B cell (primary cell): ENCODE measurements at regions not wholly inside any gene's neighbourhood (a gene's known extent, or its start where the extent isn't known, plus 50 kb on each side); places are given as distances from the start of the nearest gene placed in this dataset.

ENCODE experiments used
- ATAC-seq: fragments of 200-7000 bp; cut with Tn5 transposase; one replicate; pipeline ENCODE4 v1.10.0; 2021; ENCODE audit warnings: low read depth, mild to moderate bottlenecking, moderate number of reproducible peaks, moderate library complexity
- CTCF ChIA-PET: fragments of 350-600 bp; sonication (Branson Sonifier 250); formaldehyde crosslinking; loops from one replicate; lab custom pipeline; 2021; ENCODE audit warnings: antibody characterized with exemption, inconsistent platforms; lab: Charles Lee
- POLR2A ChIA-PET: fragments of 350-600 bp; sonication (Branson Sonifier 250); formaldehyde crosslinking; loops from one replicate; lab custom pipeline; 2021; ENCODE audit warnings: antibody characterized with exemption; lab: Charles Lee
- DNase-seq: peaks from one replicate; pipeline ENCODE4 v3.0.0; 2013
- H2AFZ ChIP-seq: 2 replicates; pipeline ENCODE4 v1.6.1; 2012; ENCODE audit warnings: mild to moderate bottlenecking, low read depth, low read length; ENCODE audit not compliant: insufficient read depth, poor library complexity, severe bottlenecking
- H3K27ac ChIP-seq, 2 donors: 1 replicate in 1 of 2; 2 replicates in 1 of 2; pipeline ENCODE4 v1.5.1; 2012 to 2013; ENCODE audit warnings: low read length in 2 of 2, mild to moderate bottlenecking in 2 of 2, moderate library complexity in 1 of 2
- H3K27me3 ChIP-seq, 4 experiments: fragments of 200-600 bp in 1 of 4; sonication (generic) in 1 of 4; replicated peaks in 1 of 4; 1 replicate in 2 of 4; 2 replicates in 2 of 4; pipeline versions ENCODE4 v1.6.1 to v1.7.0; 2013 to 2016; ENCODE audit warnings: low read length in 3 of 4, mild to moderate bottlenecking in 2 of 4, mixed read lengths in 1 of 4, moderate library complexity in 1 of 4; ENCODE audit not compliant: insufficient read depth in 4 of 4, control insufficient read depth in 3 of 4; ENCODE audit errors: control extremely low read depth in 1 of 4
- H3K36me3 ChIP-seq, 2 experiments: replicated peaks in 1 of 2; 1 replicate in 1 of 2; 2 replicates in 1 of 2; pipeline versions ENCODE4 v1.6.1 to v1.7.1; 2013; ENCODE audit warnings: low read length in 1 of 2; ENCODE audit not compliant: insufficient read depth in 2 of 2, control insufficient read depth in 1 of 2; ENCODE audit errors: control extremely low read depth in 1 of 2, extremely low read depth in 1 of 2
- H3K4me1 ChIP-seq, 2 donors: fragments of 200-600 bp in 1 of 2; sonication (generic) in 1 of 2; 1 replicate in 1 of 2; 2 replicates in 1 of 2; pipeline versions ENCODE4 v1.5.1 to v1.6.1; 2013 to 2017; ENCODE audit warnings: low read length in 2 of 2; ENCODE audit not compliant: control insufficient read depth in 2 of 2, insufficient read depth in 2 of 2
- H3K4me2 ChIP-seq: replicated peaks from 2 replicates; pipeline ENCODE3; 2012; ENCODE audit warnings: mild to moderate bottlenecking, low read depth, low read length; ENCODE audit not compliant: poor library complexity, severe bottlenecking
- H3K4me3 ChIP-seq, 5 experiments: fragments of 200-600 bp in 1 of 5; sonication (generic) in 1 of 5; 1 replicate in 3 of 5; 2 replicates in 2 of 5; pipeline versions ENCODE4 v1.5.1 to v1.7.0; 2011 to 2016; ENCODE audit warnings: low read length in 4 of 5, mild to moderate bottlenecking in 4 of 5, low read depth in 2 of 5, control low read depth in 1 of 5, moderate library complexity in 1 of 5; ENCODE audit not compliant: insufficient read depth in 1 of 5; ENCODE audit errors: control extremely low read depth in 1 of 5, extremely low read depth in 1 of 5
- H3K79me2 ChIP-seq: fragments of 200-600 bp; sonication (generic); one replicate; pipeline ENCODE4 v1.6.0; 2016; ENCODE audit warnings: low read length; ENCODE audit not compliant: control insufficient read depth, insufficient read depth
- H3K9ac ChIP-seq: fragments of 200-600 bp; sonication (generic); 2 replicates; pipeline ENCODE4 v1.6.1; 2017; ENCODE audit warnings: mild to moderate bottlenecking, low read length, moderate library complexity
- H3K9me3 ChIP-seq, 3 donors: one replicate each; pipeline versions ENCODE4 v1.6.1 to v1.7.1; 2013; ENCODE audit warnings: low read length in 2 of 3; ENCODE audit not compliant: control insufficient read depth in 2 of 3, insufficient read depth in 1 of 3; ENCODE audit errors: control extremely low read depth in 1 of 3
- H4K20me1 ChIP-seq: 2 replicates; pipeline ENCODE4 v1.6.0; 2012; ENCODE audit warnings: mild to moderate bottlenecking, low read length; ENCODE audit not compliant: insufficient read depth, control insufficient read depth, poor library complexity, severe bottlenecking
- H3K27ac Mint-ChIP-seq: one replicate; pipeline ENCODE4 v1.8.0; 2021; ENCODE audit warnings: mixed read lengths
- H3K27me3 Mint-ChIP-seq: one replicate; pipeline ENCODE4 v1.8.0; 2021; ENCODE audit warnings: mixed read lengths
- H3K4me1 Mint-ChIP-seq: one replicate; pipeline ENCODE4 v1.8.0; 2021; ENCODE audit warnings: mixed read lengths
- H3K4me3 Mint-ChIP-seq: one replicate; pipeline ENCODE4 v1.8.0; 2021; ENCODE audit warnings: mixed read lengths
- H3K9me3 Mint-ChIP-seq: one replicate; pipeline ENCODE4 v1.8.0; 2022; ENCODE audit warnings: mixed read lengths; ENCODE audit not compliant: insufficient read depth
- CTCF ChIP-seq: fragments of 200-600 bp; IDR thresholded peaks from one replicate; pipeline ENCODE4 v1.8.0; 2022; ENCODE audit warnings: antibody characterized with exemption, mild to moderate bottlenecking
- EZH2 ChIP-seq: IDR thresholded peaks from 2 replicates; pipeline ENCODE4 v1.6.1; 2012; ENCODE audit warnings: borderline replicate concordance, low read depth, mild to moderate bottlenecking, moderate library complexity, low read length; ENCODE audit not compliant: insufficient read depth, poor library complexity, severe bottlenecking
- WGBS: methylation state at CpG from one replicate; pipeline ENCODE4 v1.1.5; 2013; ENCODE audit warnings: missing lambda C conversion rate; ENCODE audit not compliant: insufficient coverage; 5-methylcytosine and 5-hydroxymethylcytosine counted together
- intact Hi-C: fragments of 100-400 bp; cut with micrococcal nuclease; formaldehyde crosslinking; loops from one replicate; pipeline ENCODE4 v1.10.0; 2022

GRCh38 chr6:119575721-119576120 lies 226.2 kb upstream of the MAN1A1 start:
- Histone ChIP-seq H3K4me1 (no peaks in the 10 kb centered on the region), H3K36me3 (no peaks in the 10 kb centered on the region), H3K79me2 (no peaks in the 10 kb centered on the region), H3K27ac (no peak overlapping the region), H3K27me3 (no peaks in the 10 kb centered on the region), H4K20me1 (no peaks in the 10 kb centered on the region), H3K9me3 (peaks cover 2 to 15% (median 9%) of the 10 kb centered on the region in 3 donors), H3K9ac (no peak overlapping the region), H3K4me2 (no peak overlapping the region), H3K4me3 (no peak overlapping the region), H2AFZ (no peak overlapping the region)
- no peak overlapping the region for H3K4me3 Mint-ChIP-seq
- DNase-seq (no peak), ATAC-seq (no peak)
- peaks cover 16% of the 10 kb centered on the region for H3K9me3 Mint-ChIP-seq
- TF ChIP-seq CTCF (no peak), EZH2 (no peak)
- ChIA-PET POLR2A (no interaction called here), CTCF (no interaction called here)
- WGBS = 100% methylated on average over 2 of the region's 2 CpGs
- no peaks in the 10 kb centered on the region for H3K4me1 Mint-ChIP-seq
- no peak overlapping the region for H3K27ac Mint-ChIP-seq
- peaks cover 7% of the 10 kb centered on the region for H3K27me3 Mint-ChIP-seq
- intact Hi-C loops = no loop called here

- H3K4me1 ChIP-seq = no peaks in the 10 kb centered on the region
- H2AFZ ChIP-seq = no peak overlapping the region
- Mint-ChIP-seq H3K9me3 (no peaks in the 10 kb centered on the region), H3K27ac (no peak overlapping the region), H3K4me1 (no peaks in the 10 kb centered on the region), H3K27me3 (peaks cover 3% of the 10 kb centered on the region), H3K4me3 (no peak overlapping the region)
- whole genome bisulfite sequencing = no CpG with 5 or more reads among the region's 2 CpGs
- no peaks in the 10 kb centered on the region for H3K27me3 ChIP-seq
- no peak overlapping the region for H3K4me3 ChIP-seq
- no peak overlapping the region for H3K4me2 ChIP-seq
- H3K9me3 ChIP-seq = peaks cover 0 to 3% (median 0%) of the 10 kb centered on the region in 3 donors
- no peak overlapping the region for H3K27ac ChIP-seq
- no peak for ATAC-seq
- H3K9ac ChIP-seq = no peak overlapping the region
- H3K79me2 ChIP-seq = no peaks in the 10 kb centered on the region
- intact Hi-C loops = no loop called here
- H3K36me3 ChIP-seq = no peaks in the 10 kb centered on the region
- ChIA-PET POLR2A (no interaction called here), CTCF (no interaction called here)
- no peak for DNase-seq
- H4K20me1 ChIP-seq = no peaks in the 10 kb centered on the region
- TF ChIP-seq CTCF (no peak), EZH2 (no peak)
Measured at GRCh38 chr6:119568580-119568979, 219.0 kb upstream of the MAN1A1 start.
